T-helper 2 cell treated with Interferon-gamma antibody and Interleukin-4, amounts not matched to agents 5 μg/mL and 100 μg/mL, for 36 hours (primary cell): ENCODE measurements at regions not wholly inside any gene's neighbourhood (a gene's known extent, or its start where the extent isn't known, plus 50 kb on each side); places are given as distances from the start of the nearest gene placed in this dataset.
"Not testable (repeated sequence)": the region's sequence is repeated elsewhere in the genome, so short reads cannot be mapped to it uniquely, and the experiment has no call there.

Experiments
- DNase-seq: peaks from one replicate; pipeline ENCODE4 v3.0.0; 2021; ENCODE audit warnings: low spot score
- H3K27ac Mint-ChIP-seq: one replicate; pipeline ENCODE4 v1.8.0; 2021; ENCODE audit warnings: mild to moderate bottlenecking, mixed read lengths
- H3K27me3 Mint-ChIP-seq: one replicate; pipeline ENCODE4 v1.8.0; 2021; ENCODE audit warnings: low read depth, mixed read lengths
- H3K36me3 Mint-ChIP-seq: one replicate; pipeline ENCODE4 v1.8.0; 2021; ENCODE audit warnings: low read depth, mixed read lengths
- H3K4me1 Mint-ChIP-seq: one replicate; pipeline ENCODE4 v1.8.0; 2021; ENCODE audit warnings: low read depth, mixed read lengths
- H3K4me3 Mint-ChIP-seq: one replicate; pipeline ENCODE4 v1.8.0; 2022; ENCODE audit warnings: mild to moderate bottlenecking, moderate library complexity, mixed read lengths
- H3K9me3 Mint-ChIP-seq: one replicate; pipeline ENCODE4 v1.8.0; 2021; ENCODE audit warnings: mixed read lengths

GRCh38 chr1:47533793-47534328 lies 96.0 kb downstream of the FOXD2 start:
- DNase-seq = no peak
- Mint-ChIP-seq H3K4me1 (peaks cover 3% of the 10 kb centered on the region), H3K27me3 (peaks cover 54% of the 10 kb centered on the region), H3K36me3 (no peaks in the 10 kb centered on the region), H3K4me3 (no peak overlapping the region), H3K9me3 (peaks cover 10% of the 10 kb centered on the region), H3K27ac (no peak overlapping the region)

GRCh38 chr1:47534436-47534835 lies 96.6 kb downstream of the FOXD2 start:
- no peaks in the 10 kb centered on the region for H3K36me3 Mint-ChIP-seq
- peaks cover 54% of the 10 kb centered on the region for H3K27me3 Mint-ChIP-seq
- H3K9me3 Mint-ChIP-seq = peaks cover 6% of the 10 kb centered on the region
- no peak overlapping the region for H3K27ac Mint-ChIP-seq
- DNase-seq = no peak
- H3K4me3 Mint-ChIP-seq = no peak overlapping the region
- H3K4me1 Mint-ChIP-seq = peaks cover 3% of the 10 kb centered on the region

- Mint-ChIP-seq H3K4me1 (peaks cover 3% of the 10 kb centered on the region), H3K4me3 (no peak overlapping the region), H3K9me3 (no peaks in the 10 kb centered on the region), H3K27ac (no peak overlapping the region), H3K36me3 (no peaks in the 10 kb centered on the region), H3K27me3 (peaks cover 38% of the 10 kb centered on the region)
- no peak for DNase-seq
Measured at GRCh38 chr1:47536646-47537118, 98.8 kb downstream of the FOXD2 start.

- no peaks in the 10 kb centered on the region for H3K36me3 Mint-ChIP-seq
- peaks cover 32% of the 10 kb centered on the region for H3K27me3 Mint-ChIP-seq
- no peaks in the 10 kb centered on the region for H3K9me3 Mint-ChIP-seq
- H3K4me1 Mint-ChIP-seq = peaks cover 3% of the 10 kb centered on the region
- DNase-seq = no peak
- no peak overlapping the region for H3K27ac Mint-ChIP-seq
- H3K4me3 Mint-ChIP-seq = no peak overlapping the region
Measured at GRCh38 chr1:47537268-47537667, 99.4 kb downstream of the FOXD2 start.

GRCh38 chr1:47537966-47538365 lies 100.1 kb downstream of the FOXD2 start:
- H3K4me1 Mint-ChIP-seq = peaks cover 3% of the 10 kb centered on the region
- DNase-seq = no peak
- no peak overlapping the region for H3K4me3 Mint-ChIP-seq
- peaks cover 25% of the 10 kb centered on the region for H3K27me3 Mint-ChIP-seq
- H3K36me3 Mint-ChIP-seq = no peaks in the 10 kb centered on the region
- no peak overlapping the region for H3K27ac Mint-ChIP-seq
- no peaks in the 10 kb centered on the region for H3K9me3 Mint-ChIP-seq

- not testable (repeated sequence) for H3K36me3 Mint-ChIP-seq, H3K9me3 Mint-ChIP-seq, H3K4me3 Mint-ChIP-seq, DNase-seq, H3K27ac Mint-ChIP-seq, H3K4me1 Mint-ChIP-seq
- H3K27me3 Mint-ChIP-seq = peaks cover 20% of the 10 kb centered on the region
Measured at GRCh38 chr1:47538530-47538929, 100.7 kb downstream of the FOXD2 start.

- not testable (repeated sequence) for H3K27me3 Mint-ChIP-seq, H3K27ac Mint-ChIP-seq, H3K36me3 Mint-ChIP-seq
Measured at GRCh38 chr1:47541705-47542104, 103.9 kb downstream of the FOXD2 start.

GRCh38 chr1:47543089-47543488 lies 105.2 kb downstream of the FOXD2 start:
- not testable (repeated sequence) for H3K4me3 Mint-ChIP-seq, H3K4me1 Mint-ChIP-seq, H3K27ac Mint-ChIP-seq, H3K27me3 Mint-ChIP-seq, DNase-seq, H3K9me3 Mint-ChIP-seq, H3K36me3 Mint-ChIP-seq

More at GRCh38 chr1:47541705-47542104, 103.9 kb downstream of the FOXD2 start:
- not testable (repeated sequence) for DNase-seq, H3K4me3 Mint-ChIP-seq, H3K4me1 Mint-ChIP-seq, H3K9me3 Mint-ChIP-seq

GRCh38 chr1:47545912-47546483 lies 108.2 kb downstream of the FOXD2 start:
- no peak overlapping the region for H3K27ac Mint-ChIP-seq
- no peaks in the 10 kb centered on the region for H3K27me3 Mint-ChIP-seq
- H3K4me3 Mint-ChIP-seq = no peak overlapping the region
- H3K4me1 Mint-ChIP-seq = no peaks in the 10 kb centered on the region
- DNase-seq = no peak
- no peaks in the 10 kb centered on the region for H3K36me3 Mint-ChIP-seq
- no peaks in the 10 kb centered on the region for H3K9me3 Mint-ChIP-seq

GRCh38 chr1:47547753-47548573 lies 110.1 kb downstream of the FOXD2 start:
- no peaks in the 10 kb centered on the region for H3K9me3 Mint-ChIP-seq
- no peaks in the 10 kb centered on the region for H3K27me3 Mint-ChIP-seq
- H3K4me3 Mint-ChIP-seq = no peak overlapping the region
- no peaks in the 10 kb centered on the region for H3K4me1 Mint-ChIP-seq
- no peaks in the 10 kb centered on the region for H3K36me3 Mint-ChIP-seq
- no peak overlapping the region for H3K27ac Mint-ChIP-seq
- no peak for DNase-seq

GRCh38 chr1:47548637-47549036 lies 110.8 kb downstream of the FOXD2 start:
- DNase-seq = no peak
- Mint-ChIP-seq H3K4me3 (no peak overlapping the region), H3K27ac (no peak overlapping the region), H3K4me1 (no peaks in the 10 kb centered on the region), H3K36me3 (no peaks in the 10 kb centered on the region), H3K27me3 (no peaks in the 10 kb centered on the region), H3K9me3 (no peaks in the 10 kb centered on the region)

GRCh38 chr1:47549532-47549931 lies 111.7 kb downstream of the FOXD2 start:
- H3K36me3 Mint-ChIP-seq = no peaks in the 10 kb centered on the region
- no peak overlapping the region for H3K4me3 Mint-ChIP-seq
- no peaks in the 10 kb centered on the region for H3K9me3 Mint-ChIP-seq
- H3K27me3 Mint-ChIP-seq = no peaks in the 10 kb centered on the region
- H3K4me1 Mint-ChIP-seq = no peaks in the 10 kb centered on the region
- H3K27ac Mint-ChIP-seq = no peak overlapping the region
- no peak for DNase-seq

- Mint-ChIP-seq H3K27me3 (no peaks in the 10 kb centered on the region), H3K9me3 (no peaks in the 10 kb centered on the region), H3K36me3 (no peaks in the 10 kb centered on the region), H3K27ac (no peak overlapping the region), H3K4me1 (no peaks in the 10 kb centered on the region), H3K4me3 (no peak overlapping the region)
- DNase-seq = no peak
Measured at GRCh38 chr1:47550929-47551328, 113.1 kb downstream of the FOXD2 start.

- no peak overlapping the region for H3K27ac Mint-ChIP-seq
- H3K27me3 Mint-ChIP-seq = no peaks in the 10 kb centered on the region
- no peaks in the 10 kb centered on the region for H3K4me1 Mint-ChIP-seq
- no peaks in the 10 kb centered on the region for H3K36me3 Mint-ChIP-seq
- DNase-seq = no peak
- no peak overlapping the region for H3K4me3 Mint-ChIP-seq
- H3K9me3 Mint-ChIP-seq = no peaks in the 10 kb centered on the region
Measured at GRCh38 chr1:47551971-47552528, 114.2 kb downstream of the FOXD2 start.
